Naive B cell (primary cell): ENCODE measurements at regions not wholly inside any gene's neighbourhood (a gene's known extent, or its start where the extent isn't known, plus 50 kb on each side); places are given as distances from the start of the nearest gene placed in this dataset.

ENCODE experiments used
- ATAC-seq, 2 donors: fragments of 150-1000 bp; cut with Tn5 transposase; 2 replicates each; pipeline ENCODE4 v1.10.0; 2021; ENCODE audit warnings: low read depth in 2 of 2, mild to moderate bottlenecking in 2 of 2, moderate library complexity in 2 of 2
- DNase-seq: peaks from one replicate; pipeline ENCODE4 v3.0.0; 2022
- H3K27ac Mint-ChIP-seq, 6 donors: one replicate each; pipeline ENCODE4 v1.8.0; 2020 to 2022; ENCODE audit warnings: mild to moderate bottlenecking in 6 of 6, mixed read lengths in 6 of 6, moderate library complexity in 5 of 6, inconsistent platforms in 2 of 6
- H3K27me3 Mint-ChIP-seq, 3 donors: one replicate each; pipeline ENCODE4 v1.8.0; 2021 to 2022; ENCODE audit warnings: mixed read lengths in 3 of 3, mild to moderate bottlenecking in 1 of 3
- H3K36me3 Mint-ChIP-seq, 2 donors: one replicate each; pipeline ENCODE4 v1.8.0; 2020 to 2022; ENCODE audit warnings: mixed read lengths in 2 of 2, inconsistent platforms in 1 of 2, mild to moderate bottlenecking in 1 of 2
- H3K4me1 Mint-ChIP-seq, 3 donors: one replicate each; pipeline ENCODE4 v1.8.0; 2020 to 2022; ENCODE audit warnings: mixed read lengths in 3 of 3, inconsistent platforms in 1 of 3, mild to moderate bottlenecking in 1 of 3, moderate library complexity in 1 of 3
- H3K4me3 Mint-ChIP-seq, 8 donors: one replicate each; pipeline ENCODE4 v1.8.0; 2020 to 2022; ENCODE audit warnings: mild to moderate bottlenecking in 8 of 8, mixed read lengths in 8 of 8, moderate library complexity in 8 of 8, inconsistent platforms in 2 of 8
- H3K9me3 Mint-ChIP-seq, 7 donors: one replicate each; pipeline ENCODE4 v1.8.0; 2020 to 2022; ENCODE audit warnings: mixed read lengths in 7 of 7, mild to moderate bottlenecking in 5 of 7, inconsistent platforms in 2 of 7, moderate library complexity in 1 of 7

DNA sequence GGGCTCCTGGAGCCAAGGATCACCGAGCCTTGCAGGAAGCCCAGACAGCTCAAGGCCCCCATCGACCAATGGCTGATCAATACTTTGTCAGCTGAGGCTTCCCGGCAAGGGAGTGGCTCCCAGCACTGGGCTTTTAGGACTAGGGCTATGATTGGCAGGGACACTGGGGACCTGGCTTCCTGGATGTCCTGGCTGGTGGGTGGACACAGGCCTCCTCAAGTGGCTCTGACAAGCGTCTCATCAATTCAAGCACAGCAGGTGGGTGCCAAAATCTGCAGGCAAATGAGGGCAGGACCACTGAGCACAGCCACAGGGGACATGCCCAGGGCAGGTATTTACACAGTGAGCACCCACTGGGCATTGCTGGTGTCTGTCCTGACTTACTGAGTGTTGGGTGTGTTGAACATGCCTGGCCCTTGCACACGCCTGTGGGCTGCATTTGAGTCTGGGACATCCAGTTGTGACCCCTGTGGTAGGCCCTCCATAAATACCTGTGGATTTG is 420.1 kb upstream of the SULF2 start:
- DNase-seq (no peak), ATAC-seq (no peak)

DNA sequence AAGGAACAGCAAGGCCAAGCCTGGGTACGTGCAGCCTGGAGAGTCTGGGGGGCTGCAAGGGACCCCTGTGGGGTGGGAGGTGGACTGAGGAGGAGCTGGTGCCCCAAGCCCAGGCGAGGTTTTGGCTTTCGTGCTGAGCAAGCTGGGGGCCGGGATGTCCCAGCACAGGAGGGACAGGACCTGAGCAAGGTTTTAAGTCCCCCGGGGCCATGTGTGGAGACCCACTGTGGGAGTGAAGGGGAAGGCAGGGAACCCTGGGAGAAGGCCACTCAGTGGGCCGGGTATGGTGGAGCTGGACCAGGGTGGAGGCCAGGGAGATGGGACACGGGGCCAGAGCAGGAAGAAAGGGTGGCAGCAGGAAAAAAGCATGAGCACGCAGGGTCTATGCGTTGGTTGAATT is 419.2 kb upstream of the SULF2 start:
- Mint-ChIP-seq H3K4me1 (peaks cover 0 to 5% (median 0%) of the 10 kb centered on the region in 3 donors), H3K27ac (no peak overlapping the region), H3K9me3 (no peaks in the 10 kb centered on the region), H3K27me3 (peaks cover 12 to 38% (median 15%) of the 10 kb centered on the region in 3 donors), H3K36me3 (no peaks in the 10 kb centered on the region), H3K4me3 (no peak overlapping the region)
- ATAC-seq (no peak), DNase-seq (no peak)

More for the DNA sequence above, 420.1 kb upstream of the SULF2 start:
- H3K4me3 Mint-ChIP-seq = no peak overlapping the region
- no peaks in the 10 kb centered on the region for H3K9me3 Mint-ChIP-seq
- H3K27ac Mint-ChIP-seq = no peak overlapping the region
- peaks cover 0 to 5% (median 0%) of the 10 kb centered on the region in 3 donors for H3K4me1 Mint-ChIP-seq
- peaks cover 9 to 31% (median 12%) of the 10 kb centered on the region in 3 donors for H3K27me3 Mint-ChIP-seq
- no peaks in the 10 kb centered on the region for H3K36me3 Mint-ChIP-seq

DNA sequence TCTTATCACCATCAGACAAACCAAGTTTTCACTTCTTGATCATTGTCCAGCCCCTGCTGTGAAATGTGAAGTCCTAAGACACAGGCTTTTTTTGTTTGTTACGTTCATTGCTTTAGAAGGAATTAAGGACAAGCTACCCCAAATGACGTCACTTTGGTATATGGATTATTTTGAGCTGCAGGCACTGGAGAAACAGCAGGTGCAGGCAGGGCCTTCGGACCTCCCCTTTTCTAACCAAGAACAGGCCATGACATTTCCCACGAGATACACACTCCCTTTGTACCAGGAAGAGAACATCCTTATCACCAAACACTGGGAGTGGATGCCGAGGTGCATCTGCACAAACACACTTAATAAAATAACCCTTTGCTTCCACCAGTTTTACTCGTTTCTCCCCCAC is 418.0 kb upstream of the SULF2 start:
- H3K27ac Mint-ChIP-seq = no peak overlapping the region
- H3K4me1 Mint-ChIP-seq = peaks cover 0 to 5% (median 0%) of the 10 kb centered on the region in 3 donors
- ATAC-seq (no peak), DNase-seq (no peak)
- peaks cover 12 to 40% (median 15%) of the 10 kb centered on the region in 3 donors for H3K27me3 Mint-ChIP-seq
- no peaks in the 10 kb centered on the region for H3K9me3 Mint-ChIP-seq
- no peak overlapping the region for H3K4me3 Mint-ChIP-seq
- no peaks in the 10 kb centered on the region for H3K36me3 Mint-ChIP-seq

DNA sequence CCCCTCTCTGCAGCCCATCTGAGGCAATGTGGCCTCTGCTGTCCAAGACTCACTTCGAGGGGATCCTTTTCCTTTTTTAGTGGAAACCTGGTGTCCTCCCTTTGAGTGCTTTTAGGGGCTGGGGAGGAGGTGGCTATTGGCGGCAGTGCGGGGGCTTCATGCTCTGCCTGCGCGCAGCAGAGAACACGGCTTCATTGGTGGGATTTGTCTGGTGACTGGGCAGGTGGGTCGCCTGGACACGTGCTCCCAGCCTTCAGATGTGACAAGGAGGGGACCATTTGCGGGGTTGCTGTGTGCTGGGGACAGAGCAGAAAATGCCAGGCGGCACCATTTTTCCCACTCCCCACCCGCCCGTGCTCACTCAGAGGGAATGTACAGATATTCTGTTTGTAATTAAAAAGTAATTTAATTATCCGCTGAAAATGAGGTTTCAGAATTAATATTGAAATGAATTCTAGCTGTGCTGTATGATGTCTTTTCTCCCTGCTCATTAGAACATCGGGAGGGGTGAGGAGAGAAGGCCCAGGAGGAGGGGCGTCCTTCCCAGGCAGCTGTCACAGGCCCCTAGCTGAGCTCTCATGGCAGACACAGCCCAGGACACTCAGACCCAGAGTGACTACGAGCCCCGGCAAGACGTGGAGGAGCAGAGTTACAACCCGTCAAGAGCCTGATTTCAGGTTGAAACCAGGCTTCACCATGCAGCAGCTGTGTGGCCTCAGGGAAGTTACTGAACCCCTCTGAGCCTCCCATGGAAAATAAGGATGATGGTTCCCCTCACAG is 417.2 kb upstream of the SULF2 start:
- DNase-seq (no peak), ATAC-seq (no peak)
- Mint-ChIP-seq H3K27me3 (peaks cover 12 to 43% (median 16%) of the 10 kb centered on the region in 3 donors), H3K4me3 (no peak overlapping the region), H3K36me3 (no peaks in the 10 kb centered on the region), H3K4me1 (peaks cover 0 to 5% (median 0%) of the 10 kb centered on the region in 3 donors), H3K27ac (no peak overlapping the region), H3K9me3 (no peaks in the 10 kb centered on the region)

DNA sequence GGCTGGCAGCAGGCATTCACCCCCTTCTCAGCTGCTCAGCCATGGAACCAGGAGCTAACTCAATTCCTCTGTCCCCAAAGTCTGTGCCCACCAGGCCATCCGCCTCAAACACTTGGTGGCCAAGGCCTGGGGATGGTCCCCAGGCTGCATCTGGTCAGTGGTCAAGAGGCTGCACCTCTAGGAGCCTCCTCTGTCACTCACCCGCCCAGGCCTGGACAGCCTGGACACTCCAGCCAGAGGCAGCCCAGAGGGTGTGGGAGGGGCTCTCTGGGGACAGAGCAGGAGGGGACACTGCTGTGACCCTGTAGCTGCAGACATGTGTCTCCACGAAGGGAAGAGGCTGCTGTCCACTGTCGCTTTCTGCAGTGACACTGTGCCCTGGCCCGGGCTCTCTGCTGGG is 416.6 kb upstream of the SULF2 start:
- Mint-ChIP-seq H3K36me3 (no peaks in the 10 kb centered on the region), H3K27me3 (peaks cover 8 to 44% (median 23%) of the 10 kb centered on the region in 3 donors), H3K9me3 (no peaks in the 10 kb centered on the region), H3K4me1 (peaks cover 0 to 5% (median 0%) of the 10 kb centered on the region in 3 donors), H3K27ac (no peak overlapping the region), H3K4me3 (no peak overlapping the region)
- no peak for ATAC-seq
- DNase-seq = no peak

DNA sequence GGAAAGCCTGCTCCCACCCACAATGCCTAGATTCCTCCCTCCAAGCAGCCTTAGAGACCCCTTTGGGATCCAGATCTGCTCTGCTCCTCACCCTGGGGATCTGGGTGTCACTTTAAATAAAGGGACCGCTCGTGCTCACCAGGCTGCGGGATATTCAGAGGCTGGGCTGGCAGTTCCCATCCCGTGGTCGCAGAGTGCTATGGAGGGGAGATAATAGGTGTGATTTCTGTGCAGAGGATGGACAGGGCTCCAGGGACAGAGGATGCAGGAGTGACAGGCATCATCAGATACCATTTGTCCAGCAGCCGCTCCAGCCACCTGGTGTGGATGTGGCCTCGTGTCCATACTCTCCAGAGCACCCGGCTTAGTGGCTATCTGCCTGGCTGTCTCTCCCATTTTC is 415.9 kb upstream of the SULF2 start:
- ATAC-seq (no peak), DNase-seq (no peak)
- Mint-ChIP-seq H3K27me3 (peaks cover 4 to 45% (median 23%) of the 10 kb centered on the region in 3 donors), H3K4me1 (peaks cover 0 to 5% (median 0%) of the 10 kb centered on the region in 3 donors), H3K4me3 (no peak overlapping the region), H3K9me3 (no peaks in the 10 kb centered on the region), H3K27ac (no peak overlapping the region), H3K36me3 (no peaks in the 10 kb centered on the region)

DNA sequence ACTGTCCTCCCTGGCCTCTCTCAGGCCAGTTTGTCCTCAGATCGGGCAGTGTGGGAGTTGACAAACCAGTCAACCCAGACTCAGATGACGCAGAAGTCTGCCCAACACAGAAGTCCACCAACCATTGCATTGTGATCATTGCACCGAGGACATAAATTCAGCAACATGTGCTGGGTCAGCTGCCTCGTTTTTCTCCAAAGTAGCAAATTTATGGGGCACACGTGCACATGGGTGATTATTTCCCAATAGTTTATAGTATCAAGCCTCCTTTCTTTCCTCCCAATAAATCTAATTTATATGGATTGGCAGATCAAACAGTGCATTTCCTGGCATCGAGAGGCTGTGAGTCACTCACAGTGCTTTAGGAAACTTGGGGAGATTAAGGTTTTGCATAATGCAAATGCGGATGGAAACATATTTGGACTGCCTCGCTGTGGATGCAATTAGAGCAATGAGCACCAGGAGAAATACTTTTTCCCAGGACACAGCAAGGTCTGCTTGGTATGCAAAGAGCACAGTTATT is 413.7 kb upstream of the SULF2 start:
- Mint-ChIP-seq H3K9me3 (no peaks in the 10 kb centered on the region), H3K27ac (no peak overlapping the region), H3K4me3 (no peak overlapping the region), H3K4me1 (peaks cover 0 to 2% (median 0%) of the 10 kb centered on the region in 3 donors), H3K36me3 (no peaks in the 10 kb centered on the region), H3K27me3 (peaks cover 1 to 56% (median 27%) of the 10 kb centered on the region in 3 donors)
- ATAC-seq (no peak), DNase-seq (no peak)

DNA sequence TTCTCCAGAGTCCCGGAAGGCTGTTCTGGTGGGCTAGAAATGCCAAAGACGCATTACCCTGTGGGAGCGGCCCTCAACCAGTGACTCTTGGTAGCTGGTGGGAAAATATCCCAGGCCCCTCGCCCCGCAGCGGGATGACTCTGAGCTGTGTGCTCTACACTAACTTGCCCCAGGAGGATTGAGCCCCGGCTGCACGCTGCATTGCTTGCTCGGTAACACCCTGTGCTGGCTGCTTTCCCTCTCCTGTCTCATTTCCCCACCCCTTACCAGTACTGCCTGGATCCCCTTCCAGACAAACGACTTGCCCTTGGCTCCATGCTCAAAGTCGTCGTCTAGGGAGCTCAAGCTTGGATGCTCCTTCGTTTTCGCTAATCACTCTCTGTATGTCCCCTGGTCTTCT is 411.8 kb upstream of the SULF2 start:
- ATAC-seq = no peak
- H3K4me1 Mint-ChIP-seq = no peaks in the 10 kb centered on the region
- no peaks in the 10 kb centered on the region for H3K9me3 Mint-ChIP-seq
- no peak overlapping the region for H3K27ac Mint-ChIP-seq
- H3K4me3 Mint-ChIP-seq = peak overlapping the region in 1 of 8 donors; percentile 83
- no peak for DNase-seq
- peaks cover 0 to 54% (median 31%) of the 10 kb centered on the region in 3 donors for H3K27me3 Mint-ChIP-seq
- no peaks in the 10 kb centered on the region for H3K36me3 Mint-ChIP-seq

DNA sequence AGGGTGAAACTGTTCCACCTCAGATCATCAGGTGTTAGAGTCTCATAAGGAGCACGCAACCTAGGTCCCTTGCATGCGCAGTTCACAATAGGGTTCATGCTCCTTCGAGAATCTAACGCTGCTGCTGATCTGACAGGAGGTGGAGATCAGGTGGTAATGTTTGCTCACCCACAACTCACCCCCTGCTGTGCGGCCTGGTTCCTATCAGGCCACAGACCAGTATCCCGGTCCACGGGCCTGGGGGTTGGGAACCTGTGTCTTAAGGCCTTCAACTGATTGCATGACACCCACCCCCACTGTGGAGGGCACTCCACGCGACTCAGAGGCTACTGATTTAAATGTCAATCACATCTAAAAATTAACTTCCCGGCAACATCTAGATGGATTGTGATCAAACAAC is 411.2 kb upstream of the SULF2 start:
- H3K27ac Mint-ChIP-seq = no peak overlapping the region
- no peaks in the 10 kb centered on the region for H3K9me3 Mint-ChIP-seq
- H3K36me3 Mint-ChIP-seq = no peaks in the 10 kb centered on the region
- DNase-seq (no peak), ATAC-seq (no peak)
- H3K4me1 Mint-ChIP-seq = no peaks in the 10 kb centered on the region
- H3K4me3 Mint-ChIP-seq = no peak overlapping the region
- H3K27me3 Mint-ChIP-seq = peaks cover 0 to 54% (median 31%) of the 10 kb centered on the region in 3 donors

DNA sequence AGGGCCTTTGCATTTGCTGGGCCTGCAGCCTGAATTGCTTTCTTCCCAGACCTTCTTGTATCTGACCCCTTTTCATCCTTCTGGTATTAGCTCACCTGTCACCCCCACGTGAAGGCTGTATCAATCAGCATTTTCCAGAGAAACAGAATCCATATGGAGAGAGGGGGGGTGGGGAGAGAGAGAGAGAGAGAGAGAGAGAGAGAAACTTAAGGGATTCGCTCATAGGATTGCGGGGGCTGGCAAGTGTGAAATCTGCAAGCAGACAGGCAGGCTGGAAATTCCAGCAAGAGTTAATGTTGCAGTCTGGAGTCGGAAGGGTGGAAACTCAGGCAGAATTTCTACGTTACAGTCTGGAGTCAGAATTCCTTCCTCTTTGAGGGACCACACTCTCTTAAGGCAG is 410.7 kb upstream of the SULF2 start:
- Mint-ChIP-seq H3K4me1 (no peaks in the 10 kb centered on the region), H3K9me3 (no peaks in the 10 kb centered on the region), H3K27me3 (peaks cover 0 to 49% (median 31%) of the 10 kb centered on the region in 3 donors), H3K4me3 (no peak overlapping the region), H3K27ac (peak overlapping the region in 1 of 6 donors; percentile 33), H3K36me3 (no peaks in the 10 kb centered on the region)
- no peak for DNase-seq
- no peak for ATAC-seq

DNA sequence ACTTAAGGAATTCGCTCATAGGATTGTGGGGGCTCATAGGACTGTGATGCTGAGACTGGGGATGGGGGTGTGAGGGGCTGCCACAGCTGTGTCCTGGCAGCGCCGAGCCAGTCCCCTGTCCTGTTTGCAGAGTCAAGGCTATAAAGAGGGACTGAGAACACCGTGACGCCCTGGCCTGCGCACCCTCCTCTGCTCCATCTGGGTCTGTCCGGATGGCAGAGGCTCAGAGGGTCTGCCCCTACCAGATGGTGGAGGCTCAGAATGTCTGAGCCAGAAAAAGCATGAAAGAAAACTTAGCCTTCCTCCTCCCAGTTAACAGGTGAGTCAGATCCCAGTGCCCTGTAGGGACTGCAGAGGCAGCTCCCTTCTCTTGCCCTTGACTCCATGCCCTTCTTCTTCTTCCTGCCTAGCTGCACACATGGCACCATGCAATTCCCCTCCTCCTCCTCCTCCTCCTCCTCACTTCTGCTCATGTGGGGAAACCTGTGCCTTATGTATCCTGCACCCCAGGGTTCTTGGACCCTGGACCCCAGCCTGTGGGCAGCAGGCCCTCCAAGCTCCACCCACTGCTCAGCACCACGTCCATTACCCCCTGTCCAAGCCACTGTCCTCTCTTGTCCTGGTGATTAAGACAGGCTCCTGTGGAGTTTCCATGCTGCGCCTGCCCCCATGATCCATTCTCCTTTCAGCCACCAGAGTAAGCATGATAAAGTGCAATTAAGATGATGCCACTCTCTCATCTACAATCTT is 410.0 kb upstream of the SULF2 start:
- Mint-ChIP-seq H3K36me3 (no peaks in the 10 kb centered on the region), H3K27ac (peak overlapping the region in 1 of 6 donors; percentile 33)

DNA sequence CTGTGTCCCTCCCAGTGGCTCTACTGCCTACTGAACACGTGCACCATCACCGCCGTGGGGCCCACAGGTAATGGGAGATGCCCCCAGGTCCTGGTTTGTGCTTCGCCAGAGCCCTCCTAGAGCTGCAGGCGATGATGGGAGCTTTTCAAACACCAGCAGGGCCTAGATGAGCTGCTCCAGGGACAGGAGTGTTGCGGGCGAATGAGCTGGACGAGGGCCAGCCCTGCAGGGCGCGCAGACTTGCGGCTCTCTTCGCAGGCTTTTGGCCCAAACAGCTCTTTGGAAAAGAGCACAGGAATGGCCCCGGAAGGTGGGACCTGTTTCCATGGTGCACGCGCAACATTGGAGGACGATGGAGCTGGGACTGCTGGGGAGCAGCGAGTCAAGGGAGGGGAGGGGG is 409.3 kb upstream of the SULF2 start:
- Mint-ChIP-seq H3K36me3 (no peaks in the 10 kb centered on the region), H3K9me3 (no peaks in the 10 kb centered on the region), H3K4me1 (no peaks in the 10 kb centered on the region), H3K27ac (peak overlapping the region in 1 of 6 donors; percentile 59), H3K27me3 (peaks cover 0 to 40% (median 26%) of the 10 kb centered on the region in 3 donors), H3K4me3 (no peak overlapping the region)
- ATAC-seq = no peak
- no peak for DNase-seq

More for the DNA sequence above, 410.0 kb upstream of the SULF2 start:
- DNase-seq (no peak), ATAC-seq (no peak)
- H3K9me3 Mint-ChIP-seq = no peaks in the 10 kb centered on the region
- peaks cover 0 to 47% (median 31%) of the 10 kb centered on the region in 3 donors for H3K27me3 Mint-ChIP-seq
- H3K4me3 Mint-ChIP-seq = no peak overlapping the region
- H3K4me1 Mint-ChIP-seq = no peaks in the 10 kb centered on the region

DNA sequence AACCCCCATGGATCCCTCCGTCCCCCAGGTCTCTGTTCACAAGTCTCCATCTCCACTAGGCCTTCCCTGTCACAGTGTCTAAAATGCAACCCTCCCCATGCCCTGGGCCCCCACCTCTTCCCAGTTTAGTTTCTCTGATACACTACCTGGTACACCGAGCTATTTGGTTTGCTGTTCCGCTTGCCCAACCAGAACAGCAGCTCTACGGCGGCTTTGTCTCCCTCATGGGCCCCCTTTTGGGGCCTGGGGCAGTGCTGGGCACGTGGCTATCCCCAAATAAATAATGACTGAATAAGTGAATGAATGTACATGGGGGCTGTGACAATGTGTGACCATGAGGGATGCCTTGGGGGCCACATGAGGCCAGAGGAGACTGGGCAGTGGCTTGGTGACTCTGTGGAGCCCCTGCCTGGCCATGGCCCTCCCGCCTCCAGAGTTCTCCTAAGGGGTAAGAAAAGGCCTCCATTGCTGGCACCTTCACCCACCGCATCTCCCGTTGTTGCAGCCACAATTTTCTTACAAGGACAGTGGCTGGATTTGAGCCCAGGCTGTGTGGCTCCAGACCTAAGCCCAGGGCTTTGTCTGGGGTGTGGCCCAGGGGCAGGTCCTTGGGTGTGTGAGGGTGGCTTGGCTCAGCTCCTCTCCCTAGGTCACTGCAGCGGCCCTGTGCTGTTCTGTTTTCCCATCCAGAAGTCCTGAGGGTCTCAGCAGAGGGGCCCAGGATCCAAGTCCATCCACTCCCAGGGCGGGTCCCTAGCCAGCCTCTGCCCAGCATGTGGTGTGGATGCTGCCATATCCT is 408.5 kb upstream of the SULF2 start:
- peaks cover 0 to 38% (median 25%) of the 10 kb centered on the region in 3 donors for H3K27me3 Mint-ChIP-seq
- H3K9me3 Mint-ChIP-seq = no peaks in the 10 kb centered on the region
- DNase-seq (no peak), ATAC-seq (no peak)
- no peaks in the 10 kb centered on the region for H3K4me1 Mint-ChIP-seq
- no peaks in the 10 kb centered on the region for H3K36me3 Mint-ChIP-seq
- no peak overlapping the region for H3K4me3 Mint-ChIP-seq
- peak overlapping the region in 1 of 6 donors; percentile 33 for H3K27ac Mint-ChIP-seq
